Ishikawa (cell line): ENCODE measurements at regions not wholly inside any gene's neighbourhood (a gene's known extent, or its start where the extent isn't known, plus 50 kb on each side); places are given as distances from the start of the nearest gene placed in this dataset.

Source experiments
- CEBPB ChIP-seq: IDR thresholded peaks from 2 replicates; pipeline ENCODE4 v1.6.1; 2012
- CREB1 ChIP-seq: IDR thresholded peaks from 2 replicates; pipeline ENCODE4 v1.6.1; 2012; ENCODE audit warnings: low read depth
- EGR1 ChIP-seq: IDR thresholded peaks from 2 replicates; pipeline ENCODE4 v1.6.1; 2012
- RAD21 ChIP-seq: IDR thresholded peaks from 2 replicates; pipeline ENCODE4 v1.6.1; 2012; ENCODE audit warnings: low read depth
- TEAD4 ChIP-seq: IDR thresholded peaks from 2 replicates; pipeline ENCODE4 v1.6.1; 2012
- YY1 ChIP-seq: IDR thresholded peaks from 2 replicates; pipeline ENCODE4 v1.6.1; 2012; ENCODE audit warnings: low read depth
- TF ChIP-seq, protein P1 (sequence below): IDR thresholded peaks from 2 replicates; pipeline ENCODE4 v1.6.1; 2012; ENCODE audit warnings: low read depth, mild to moderate bottlenecking

GRCh38 chr10:18860631-18861240 is 187.9 kb upstream of the MALRD1 start:
- TF ChIP-seq RAD21 (no peak), CREB1 (no peak), TEAD4 (no peak), EGR1 (no peak), CEBPB (no peak), YY1 (no peak)
- TF ChIP-seq, protein P1, sequence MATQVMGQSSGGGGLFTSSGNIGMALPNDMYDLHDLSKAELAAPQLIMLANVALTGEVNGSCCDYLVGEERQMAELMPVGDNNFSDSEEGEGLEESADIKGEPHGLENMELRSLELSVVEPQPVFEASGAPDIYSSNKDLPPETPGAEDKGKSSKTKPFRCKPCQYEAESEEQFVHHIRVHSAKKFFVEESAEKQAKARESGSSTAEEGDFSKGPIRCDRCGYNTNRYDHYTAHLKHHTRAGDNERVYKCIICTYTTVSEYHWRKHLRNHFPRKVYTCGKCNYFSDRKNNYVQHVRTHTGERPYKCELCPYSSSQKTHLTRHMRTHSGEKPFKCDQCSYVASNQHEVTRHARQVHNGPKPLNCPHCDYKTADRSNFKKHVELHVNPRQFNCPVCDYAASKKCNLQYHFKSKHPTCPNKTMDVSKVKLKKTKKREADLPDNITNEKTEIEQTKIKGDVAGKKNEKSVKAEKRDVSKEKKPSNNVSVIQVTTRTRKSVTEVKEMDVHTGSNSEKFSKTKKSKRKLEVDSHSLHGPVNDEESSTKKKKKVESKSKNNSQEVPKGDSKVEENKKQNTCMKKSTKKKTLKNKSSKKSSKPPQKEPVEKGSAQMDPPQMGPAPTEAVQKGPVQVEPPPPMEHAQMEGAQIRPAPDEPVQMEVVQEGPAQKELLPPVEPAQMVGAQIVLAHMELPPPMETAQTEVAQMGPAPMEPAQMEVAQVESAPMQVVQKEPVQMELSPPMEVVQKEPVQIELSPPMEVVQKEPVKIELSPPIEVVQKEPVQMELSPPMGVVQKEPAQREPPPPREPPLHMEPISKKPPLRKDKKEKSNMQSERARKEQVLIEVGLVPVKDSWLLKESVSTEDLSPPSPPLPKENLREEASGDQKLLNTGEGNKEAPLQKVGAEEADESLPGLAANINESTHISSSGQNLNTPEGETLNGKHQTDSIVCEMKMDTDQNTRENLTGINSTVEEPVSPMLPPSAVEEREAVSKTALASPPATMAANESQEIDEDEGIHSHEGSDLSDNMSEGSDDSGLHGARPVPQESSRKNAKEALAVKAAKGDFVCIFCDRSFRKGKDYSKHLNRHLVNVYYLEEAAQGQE: no peak
